DLD1 (cell line): ENCODE measurements at regions not wholly inside any gene's neighbourhood (a gene's known extent, or its start where the extent isn't known, plus 50 kb on each side); places are given as distances from the start of the nearest gene placed in this dataset.

Experiments
- in situ Hi-C: cut with HindIII; loops from 2 replicates; pipeline ENCODE4 v1.10.0; 2017; ENCODE audit warnings: low sequenced_read_pairs

DNA sequence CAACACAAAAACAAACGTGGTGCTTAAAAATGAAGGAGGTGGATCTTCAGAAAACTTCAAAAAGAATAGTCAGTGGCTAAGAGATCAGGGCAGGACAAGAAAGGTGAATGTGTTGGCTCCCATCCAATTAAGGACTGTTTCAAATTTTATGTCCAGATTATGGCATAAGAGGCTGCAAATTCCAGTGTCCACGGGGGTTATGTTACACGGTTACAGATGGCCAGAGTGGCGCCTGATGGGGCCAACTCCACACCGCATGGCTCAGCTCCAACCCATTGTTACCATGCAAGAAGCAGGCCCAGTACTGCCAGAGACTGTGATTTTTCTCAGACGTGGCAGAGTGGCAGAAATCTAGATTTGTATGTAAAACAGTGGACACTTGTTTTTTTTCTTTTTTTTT, 168.4 kb upstream of the TENM3 start:
- in situ Hi-C loops = no loop called here

DNA sequence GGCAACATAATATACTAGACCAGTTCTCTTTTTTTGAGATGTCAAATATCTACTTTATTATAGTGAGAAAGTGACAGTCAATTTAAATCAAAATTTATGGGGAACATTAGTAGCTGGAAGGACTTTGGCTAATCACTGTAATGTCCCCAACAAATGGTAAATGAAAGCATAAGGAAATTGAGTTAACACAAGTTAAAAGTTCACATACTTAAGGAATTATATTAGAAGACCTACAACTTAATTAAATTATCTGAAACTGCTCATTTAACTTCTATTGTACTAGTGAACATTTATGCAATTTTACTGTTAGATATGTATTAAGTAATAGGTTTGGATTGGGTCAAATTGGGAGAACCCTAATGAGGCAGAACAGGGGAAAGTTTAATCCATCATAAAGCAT, 160.3 kb upstream of the TENM3 start:
- in situ Hi-C loops = no loop called here

DNA sequence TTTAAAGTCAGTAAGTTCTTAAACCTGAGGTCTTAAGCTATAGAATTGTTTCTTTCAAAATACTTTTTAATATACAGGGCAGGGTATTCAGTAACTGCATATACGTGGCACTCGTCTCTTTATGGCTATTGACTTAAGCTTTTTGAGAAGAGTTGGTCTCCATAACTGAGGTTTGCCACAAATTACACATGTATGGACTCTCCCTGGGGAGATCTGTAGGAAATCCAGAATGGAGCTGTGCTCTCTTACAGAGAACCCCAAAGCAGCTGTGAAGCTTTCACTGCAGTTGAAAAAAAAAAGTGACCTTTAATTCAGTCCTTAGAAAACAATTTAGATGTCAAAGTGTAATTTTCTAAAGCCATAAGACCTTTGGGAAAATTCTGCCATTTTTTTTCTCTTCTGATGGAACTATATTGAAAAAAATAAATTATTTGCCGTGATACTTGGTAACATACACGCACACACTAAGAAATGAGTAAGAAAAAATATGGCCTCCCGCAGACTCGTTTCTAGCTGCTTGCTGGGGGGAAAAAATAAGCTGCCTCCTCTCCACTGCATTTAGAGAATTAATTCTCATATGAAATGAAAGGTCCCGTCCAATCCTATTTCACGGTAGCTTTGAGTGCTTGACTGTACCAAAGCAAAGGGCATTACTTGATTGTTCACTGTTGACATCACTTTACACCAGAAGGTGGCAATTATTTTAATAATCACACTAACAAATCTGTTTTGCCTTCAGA, 159.4 kb upstream of the TENM3 start:
- in situ Hi-C loops = no loop called here

DNA sequence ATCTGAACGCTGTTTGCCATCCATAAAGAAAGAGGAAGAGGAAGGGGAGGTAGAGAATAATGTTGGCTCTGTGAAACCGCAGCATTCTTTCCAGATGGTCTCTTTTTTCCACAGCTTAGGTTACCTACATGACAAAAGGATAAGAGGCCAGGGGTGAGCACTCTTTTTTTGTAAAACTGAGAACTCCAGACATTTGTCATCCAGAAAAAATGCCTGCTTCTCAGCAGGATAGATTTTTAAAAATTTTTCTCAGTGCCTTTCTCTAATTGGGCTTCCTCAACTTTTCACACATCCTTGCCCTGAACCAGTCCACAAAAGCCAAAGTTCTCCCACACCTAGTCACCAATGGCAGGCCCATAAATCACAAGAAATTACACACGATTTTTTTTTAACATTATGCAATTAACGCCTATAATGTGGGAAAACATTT, 158.1 kb upstream of the TENM3 start:
- in situ Hi-C loops = no loop called here

DNA sequence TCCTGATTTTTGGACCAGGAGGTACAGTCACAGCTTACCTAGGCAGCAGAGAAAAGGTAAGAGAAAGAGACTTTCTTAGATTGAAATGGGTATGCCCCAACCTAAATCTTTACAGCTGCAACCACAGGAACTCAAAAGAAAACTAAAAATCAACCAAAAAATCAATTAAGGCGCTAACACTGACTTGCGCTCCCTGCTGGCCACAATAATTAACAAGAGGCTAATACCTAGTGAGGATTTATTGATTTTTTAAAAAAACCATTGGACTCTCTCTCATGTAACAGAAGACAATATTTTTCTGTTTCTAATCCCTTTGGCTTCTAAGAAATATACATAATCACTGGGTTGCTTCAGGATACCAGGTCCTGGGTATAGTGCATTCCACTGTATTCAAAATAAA, 153.9 kb upstream of the TENM3 start:
- in situ Hi-C loops = no loop called here

DNA sequence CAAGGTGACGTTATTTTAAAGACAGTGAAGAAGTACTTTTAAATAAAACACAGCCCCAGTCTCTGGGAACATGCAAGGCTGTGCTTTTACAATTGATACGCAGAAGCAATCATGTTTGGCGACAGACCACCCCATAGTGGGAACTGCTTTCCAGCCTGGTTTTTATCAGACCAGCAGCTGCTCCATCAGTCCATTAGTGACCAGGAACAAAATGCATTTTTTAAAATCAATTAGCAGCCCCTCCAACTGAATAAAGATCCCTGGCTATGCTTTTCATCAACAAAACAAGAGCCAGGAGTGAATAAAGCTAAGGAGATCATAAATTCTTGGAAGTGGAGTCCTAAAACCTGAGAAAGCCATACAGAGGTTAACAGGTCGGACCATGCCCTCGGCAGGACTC, 153.0 kb upstream of the TENM3 start:
- in situ Hi-C loops = no loop called here

DNA sequence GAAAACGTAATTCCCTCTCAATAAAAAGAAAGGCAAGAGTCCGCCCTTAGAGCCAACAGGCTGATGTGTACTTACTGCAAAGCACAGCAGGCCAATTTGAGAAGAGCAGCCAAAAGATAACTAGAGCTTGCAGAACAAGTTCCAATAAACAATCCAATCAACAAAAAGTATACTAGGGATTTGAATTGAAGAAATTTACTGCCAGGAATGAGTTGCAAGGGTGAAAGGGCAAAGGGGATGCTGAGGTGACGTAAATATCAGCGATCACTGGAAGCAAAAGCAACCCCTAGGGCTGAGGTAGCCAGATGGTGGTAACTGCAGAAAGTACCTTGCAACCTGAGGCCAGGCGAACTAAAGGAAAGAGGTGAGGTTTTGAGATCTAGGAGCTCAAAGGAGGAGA, 152.1 kb upstream of the TENM3 start:
- in situ Hi-C loops = no loop called here

DNA sequence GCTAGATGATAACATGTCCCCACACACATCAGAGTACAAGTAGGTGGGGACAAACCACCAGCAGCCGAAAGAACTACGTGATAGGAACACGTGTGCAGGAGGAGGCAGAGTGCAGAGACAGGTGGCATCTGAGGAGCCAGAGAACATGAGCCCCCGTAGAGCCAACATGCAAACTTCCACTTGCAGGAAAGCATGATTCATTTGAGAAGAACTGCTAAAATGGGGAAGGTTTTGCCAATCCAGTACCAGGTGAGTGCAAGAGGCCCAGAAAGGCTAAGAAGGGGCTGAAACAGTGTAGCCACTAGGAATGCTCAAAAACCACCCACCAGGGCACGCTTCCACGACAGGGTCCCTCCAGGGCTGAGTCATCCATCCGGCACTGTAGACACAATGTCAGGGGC, 149.8 kb upstream of the TENM3 start:
- in situ Hi-C loops = no loop called here

DNA sequence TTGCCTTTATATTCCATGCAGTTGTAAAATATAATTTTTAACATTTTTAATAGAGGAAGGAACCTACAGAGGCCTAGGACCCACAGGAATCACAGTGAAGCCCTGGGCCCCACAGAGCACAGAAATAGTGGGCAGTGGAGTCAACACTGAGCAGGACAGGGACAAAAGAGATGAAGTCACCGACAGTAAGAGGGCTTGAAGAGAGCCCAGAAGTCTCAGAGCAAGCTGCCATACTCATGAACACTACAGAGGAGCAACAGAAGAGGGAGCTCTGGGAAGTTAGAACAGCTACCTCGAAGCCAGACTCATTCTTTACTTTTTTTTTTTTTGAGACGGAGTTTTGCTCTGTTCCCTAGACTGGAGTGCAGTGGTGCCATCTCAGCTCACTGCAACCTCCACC, 149.3 kb upstream of the TENM3 start:
- in situ Hi-C loops = no loop called here

DNA sequence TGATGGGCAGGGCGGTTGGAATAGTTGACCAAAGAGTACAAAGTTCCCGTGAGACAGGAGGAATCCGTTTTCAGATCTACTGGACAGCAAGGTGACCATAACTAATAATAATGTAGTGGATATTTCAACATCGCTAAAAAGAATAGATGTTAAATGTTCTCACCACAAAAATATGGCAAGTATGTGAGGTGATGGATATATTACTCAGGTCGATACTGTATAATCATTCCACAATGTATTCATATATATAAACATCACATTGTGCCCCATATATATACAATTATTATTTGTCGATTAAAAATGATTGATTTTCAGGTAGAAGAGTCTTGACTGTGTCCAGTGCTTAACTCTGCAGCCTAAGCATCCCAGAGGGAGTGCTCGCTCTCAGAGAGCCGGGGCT, 141.6 kb upstream of the TENM3 start:
- in situ Hi-C loops = no loop called here

DNA sequence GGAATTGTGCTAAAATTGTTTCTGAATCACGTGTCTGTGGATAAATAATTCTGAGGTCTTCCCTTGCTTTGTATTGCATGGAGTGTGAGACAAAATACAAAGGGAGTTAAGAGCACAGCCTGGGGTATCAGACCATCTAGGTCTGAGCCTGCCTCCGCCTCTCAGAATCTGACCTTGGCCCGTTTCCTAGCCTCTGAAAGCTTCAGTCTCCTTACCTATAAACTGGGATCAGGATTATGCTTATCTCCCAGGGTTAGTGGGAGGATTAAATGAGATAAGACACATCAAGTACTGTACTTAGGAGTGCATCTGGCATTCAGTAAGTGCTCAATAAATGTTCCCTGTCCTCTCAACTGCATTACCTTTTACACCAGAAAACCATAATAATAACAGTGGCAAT, 140.6 kb upstream of the TENM3 start:
- in situ Hi-C loops = no loop called here

DNA sequence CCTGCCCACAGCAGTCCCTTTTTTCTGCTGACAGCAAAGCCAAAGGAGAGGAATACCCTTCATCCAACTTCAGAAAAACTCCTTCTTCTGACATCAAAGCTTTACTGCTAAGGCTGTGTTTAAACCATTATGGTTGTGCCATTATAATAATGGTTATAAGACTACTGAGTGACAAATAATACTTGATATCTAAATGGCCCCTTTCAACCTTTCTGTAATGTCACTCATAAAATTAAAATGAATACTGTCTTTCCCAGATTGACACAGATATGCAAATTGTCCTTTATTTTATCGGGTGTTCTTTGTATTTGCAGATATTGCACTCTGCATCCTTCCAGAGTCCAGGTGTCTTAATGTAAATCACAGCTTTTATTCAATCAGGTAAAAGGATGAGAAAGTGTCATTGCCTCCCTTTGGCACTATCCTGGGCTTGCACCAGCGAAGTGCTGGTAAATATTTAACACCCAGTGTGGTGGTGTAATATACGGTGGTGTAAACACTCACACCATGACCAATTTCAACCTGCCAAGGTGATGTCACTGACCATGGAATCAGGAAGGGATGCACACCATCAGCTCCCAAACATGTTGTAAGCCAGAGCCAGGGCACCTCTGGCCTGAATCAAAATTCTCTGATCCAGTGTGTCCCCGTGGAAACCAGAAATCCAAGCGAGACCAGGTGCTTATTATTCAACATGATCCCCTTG, 139.4 kb upstream of the TENM3 start:
- in situ Hi-C loops = no loop called here

DNA sequence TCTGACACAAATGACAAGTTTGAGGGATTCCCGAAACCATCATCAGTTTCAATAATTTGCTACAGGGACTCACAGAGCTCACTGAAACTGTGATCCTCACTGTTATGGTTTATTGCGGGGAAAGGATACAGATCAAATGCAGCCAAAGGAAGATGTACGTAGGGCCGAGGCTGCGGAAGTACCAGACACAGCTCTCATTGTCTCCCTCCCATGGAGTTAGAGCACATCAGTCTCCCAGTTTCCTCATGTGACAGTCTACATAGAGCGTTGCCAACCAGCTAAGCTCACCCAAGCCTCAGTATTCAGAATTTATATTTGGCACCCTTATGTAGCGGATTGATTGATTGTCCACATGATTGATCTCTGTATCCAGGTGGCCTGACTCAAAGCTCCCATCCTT, 137.8 kb upstream of the TENM3 start:
- in situ Hi-C loops = no loop called here

DNA sequence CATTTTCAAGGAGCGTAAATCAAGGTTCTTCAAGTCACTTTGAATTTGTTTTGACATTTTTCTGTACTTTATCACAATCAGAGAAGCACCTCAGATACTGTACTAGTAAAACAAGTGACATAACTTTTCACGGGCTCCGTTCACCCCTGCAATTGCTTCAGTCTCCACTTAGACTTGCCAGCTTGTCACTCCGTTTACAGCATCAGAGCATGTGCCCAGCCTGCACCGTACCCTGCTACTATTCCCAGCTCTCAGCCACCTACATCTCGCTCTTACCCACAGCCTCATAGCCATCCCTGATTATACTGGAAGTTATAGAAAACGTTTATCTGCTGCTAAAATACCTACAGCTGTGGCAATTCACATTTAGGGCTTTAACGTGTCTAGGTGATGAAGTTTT, 135.3 kb upstream of the TENM3 start:
- in situ Hi-C loops = no loop called here

DNA sequence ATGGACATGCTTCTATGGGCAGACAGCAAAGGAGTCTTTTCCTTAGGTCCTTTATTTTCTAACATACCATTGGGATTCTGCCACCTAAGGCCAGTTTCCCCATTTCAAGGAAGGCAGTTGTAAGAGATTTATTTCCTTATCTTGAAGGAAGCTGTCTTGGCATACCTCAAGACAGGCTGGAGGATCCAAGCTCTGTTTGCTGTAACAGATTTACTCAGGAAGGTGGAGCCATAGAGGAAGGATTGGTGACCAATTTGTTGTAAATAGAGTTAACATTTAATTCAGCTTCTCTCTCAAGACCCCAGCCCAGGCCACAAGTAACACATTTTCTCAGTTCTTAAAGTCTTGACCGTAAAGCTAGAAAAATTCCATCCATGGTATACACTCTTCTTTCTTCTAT, 131.6 kb upstream of the TENM3 start:
- in situ Hi-C loops = no loop called here

DNA sequence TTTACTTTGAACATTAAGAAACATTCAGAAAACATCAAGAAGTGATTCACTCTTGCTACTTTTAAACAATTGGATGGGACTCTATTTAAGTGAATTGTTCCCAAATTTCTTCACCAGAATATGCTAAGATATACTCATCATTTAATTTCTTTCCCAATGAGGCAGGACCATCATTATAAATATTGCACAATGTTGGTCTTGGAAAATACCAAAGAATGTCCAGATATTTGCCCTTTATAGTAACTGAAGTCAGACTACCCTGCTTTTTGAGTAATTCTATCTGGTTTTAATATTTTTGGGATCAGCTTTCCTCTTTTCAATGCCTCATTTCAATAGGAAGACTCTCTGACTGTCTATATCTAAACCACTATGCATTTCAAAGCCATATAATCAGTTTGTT, 129.4 kb upstream of the TENM3 start:
- in situ Hi-C loops = no loop called here

DNA sequence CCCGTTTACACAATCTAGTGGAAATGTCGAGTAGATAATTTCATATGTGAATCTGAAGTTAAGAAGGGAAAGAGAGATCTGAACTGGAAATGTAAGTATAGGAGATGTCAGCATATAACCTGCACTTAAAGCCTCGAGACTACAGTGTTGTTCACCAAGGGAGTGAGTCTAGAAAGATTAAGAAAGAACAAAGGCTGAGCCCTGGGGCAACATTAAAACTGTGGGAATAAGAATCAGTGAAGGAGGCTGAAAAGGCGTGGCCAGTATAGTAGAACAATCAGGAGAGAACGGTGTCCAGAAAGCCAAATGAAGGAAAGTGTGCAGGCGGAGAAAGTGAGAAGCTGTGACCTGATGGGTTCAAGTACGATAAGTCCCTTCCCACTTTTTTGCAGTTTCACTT, 118.8 kb upstream of the TENM3 start:
- in situ Hi-C loops = no loop called here

DNA sequence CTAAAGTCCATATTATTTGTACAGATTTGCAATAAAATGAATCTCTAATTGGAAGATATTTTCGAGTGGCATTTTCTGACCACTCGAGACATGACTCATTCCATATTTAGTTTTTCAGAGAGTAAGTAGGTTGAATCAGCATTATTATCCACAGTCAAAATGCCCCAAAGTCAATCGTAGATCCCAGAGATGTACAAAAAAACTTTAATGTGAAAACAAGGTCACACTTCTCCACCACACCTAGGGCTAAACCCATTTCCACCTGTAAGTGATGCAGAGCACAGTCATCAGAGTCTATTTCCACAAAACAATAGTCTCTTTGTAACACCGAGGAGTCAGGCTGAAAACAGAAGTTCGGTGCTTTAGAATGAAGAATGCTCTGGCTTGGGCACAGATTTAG, 117.1 kb upstream of the TENM3 start:
- in situ Hi-C loops = no loop called here

DNA sequence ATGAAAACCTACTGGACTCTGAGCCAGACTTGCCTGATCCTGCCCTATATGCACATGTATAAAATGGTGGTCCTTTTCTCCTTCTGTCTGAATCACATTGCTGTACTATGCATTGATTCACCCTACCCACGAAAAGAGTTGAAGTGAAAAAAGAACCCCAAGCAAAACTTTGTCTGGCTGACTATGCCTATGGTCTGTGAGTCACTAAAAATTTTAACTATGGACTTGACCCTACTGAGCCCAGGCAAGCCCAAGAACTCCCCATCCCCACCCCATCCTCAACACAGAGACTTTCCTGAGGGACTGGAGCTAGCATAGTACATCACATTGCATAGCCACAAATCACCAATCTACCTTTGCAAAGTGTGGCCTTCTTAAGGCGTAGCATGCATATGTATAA, 116.6 kb upstream of the TENM3 start:
- in situ Hi-C loops = no loop called here

DNA sequence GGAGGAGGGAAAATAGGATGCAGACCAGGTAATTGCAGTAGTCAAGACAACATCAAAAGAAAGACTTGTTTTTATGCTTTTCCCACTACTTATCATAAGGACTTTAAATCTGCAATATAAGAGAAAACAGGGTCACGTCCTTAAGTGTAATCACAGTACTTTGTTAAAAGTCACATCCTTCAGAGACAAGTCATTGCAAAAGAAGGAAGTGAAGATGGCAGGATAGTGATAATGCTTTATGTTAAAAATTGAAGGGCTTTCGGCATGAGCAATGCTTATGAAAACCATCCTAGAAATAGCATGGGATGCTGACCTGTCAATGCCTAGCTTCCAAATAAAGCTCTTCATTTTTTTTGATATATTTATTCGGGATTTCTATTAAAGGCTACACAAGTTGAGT, 110.2 kb upstream of the TENM3 start:
- in situ Hi-C loops = no loop called here

DNA sequence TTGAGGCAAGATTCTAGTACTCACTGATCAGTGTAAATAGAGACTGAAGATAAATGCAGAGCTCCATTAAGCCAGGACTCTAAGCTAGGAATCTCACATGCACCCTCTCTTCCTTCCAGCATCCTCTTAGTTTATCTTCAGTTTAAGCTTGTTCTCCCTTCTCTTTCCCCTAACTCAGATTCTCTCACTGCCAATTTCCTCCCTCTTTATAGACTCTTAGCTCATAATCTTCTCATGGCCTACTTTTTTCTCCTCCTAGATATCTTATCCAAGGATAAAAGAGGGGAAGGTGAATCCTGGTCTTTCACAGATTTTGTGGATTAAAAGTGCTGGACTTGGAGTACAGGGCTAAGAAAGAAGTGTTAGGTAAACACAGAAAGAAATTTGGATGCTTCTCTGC, 108.9 kb upstream of the TENM3 start:
- in situ Hi-C loops = no loop called here

DNA sequence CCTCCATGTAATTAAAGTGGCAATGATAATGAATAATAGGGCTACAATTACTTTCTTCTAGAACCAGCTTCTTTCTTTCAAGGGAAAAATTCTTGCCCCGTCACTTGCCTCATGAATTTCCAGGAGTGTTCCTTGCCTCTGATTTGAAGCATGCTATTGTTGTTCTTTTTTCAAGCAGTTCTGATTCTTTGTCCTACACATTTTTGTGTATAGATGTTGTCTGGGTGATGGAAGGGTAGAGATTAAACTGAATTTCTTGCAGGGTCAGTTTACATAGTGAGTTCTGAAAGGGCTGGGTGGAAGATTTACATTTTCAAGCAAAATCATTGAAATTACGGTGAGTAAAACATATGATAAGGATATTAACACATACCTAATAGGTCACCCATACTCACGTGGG, 107.0 kb upstream of the TENM3 start:
- in situ Hi-C loops = no loop called here

DNA sequence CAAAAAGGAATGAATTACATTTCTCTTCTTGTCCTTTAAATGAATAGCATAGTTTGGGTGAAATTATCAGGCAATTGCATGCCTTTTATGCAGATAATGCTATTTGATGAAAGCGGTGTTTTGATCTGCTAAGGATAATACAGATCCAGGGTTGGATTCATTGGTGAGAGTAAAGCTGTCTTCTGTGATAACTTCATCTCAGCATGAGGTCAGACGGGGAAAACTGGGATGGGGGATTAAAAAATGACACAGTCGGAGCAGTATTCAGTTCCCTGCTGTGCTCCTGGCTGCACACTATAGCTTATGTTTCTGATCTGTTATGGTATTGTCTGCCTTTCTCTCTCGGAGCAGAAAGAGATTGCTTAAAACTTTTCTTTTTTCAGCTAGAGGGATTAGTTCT, 105.9 kb upstream of the TENM3 start:
- in situ Hi-C loops = no loop called here
